H7 (cell line): ENCODE measurements at regions not wholly inside any gene's neighbourhood (a gene's known extent, or its start where the extent isn't known, plus 50 kb on each side); places are given as distances from the start of the nearest gene placed in this dataset.

Source experiments
- DNase-seq: peaks from one replicate; pipeline ENCODE4 v3.0.0; 2012
- H3K27me3 ChIP-seq: 2 replicates; pipeline ENCODE4 v1.6.0; 2011; ENCODE audit warnings: mild to moderate bottlenecking, low read length; ENCODE audit not compliant: control insufficient read depth, insufficient read depth
- H3K36me3 ChIP-seq: replicated peaks from 2 replicates; pipeline ENCODE4 v1.5.1; 2011; ENCODE audit warnings: low read length; ENCODE audit not compliant: control insufficient read depth, insufficient read depth
- H3K4me3 ChIP-seq: 2 replicates; pipeline ENCODE4 v1.5.1; 2011; ENCODE audit warnings: low read depth, mild to moderate bottlenecking, control low read depth, low read length, moderate library complexity; ENCODE audit not compliant: insufficient read depth

GRCh38 chr16:26335236-26335853, 643.6 kb downstream of the HS3ST4 start:
- H3K36me3 ChIP-seq: no peaks in the 10 kb centered on the region
- no peaks in the 10 kb centered on the region for H3K27me3 ChIP-seq
- no peak for DNase-seq
- no peak overlapping the region for H3K4me3 ChIP-seq

GRCh38 chr16:26342621-26343020, 650.9 kb downstream of the HS3ST4 start:
- DNase-seq: no peak
- Histone ChIP-seq H3K4me3 (no peak overlapping the region), H3K36me3 (no peaks in the 10 kb centered on the region), H3K27me3 (no peaks in the 10 kb centered on the region)

- Histone ChIP-seq H3K4me3 (no peak overlapping the region), H3K36me3 (no peaks in the 10 kb centered on the region), H3K27me3 (no peaks in the 10 kb centered on the region)
- no peak for DNase-seq
Observed at GRCh38 chr16:26344240-26344776, 652.5 kb downstream of the HS3ST4 start.

GRCh38 chr16:26344976-26345375, 653.2 kb downstream of the HS3ST4 start:
- no peak for DNase-seq
- Histone ChIP-seq H3K4me3 (no peak overlapping the region), H3K36me3 (no peaks in the 10 kb centered on the region), H3K27me3 (no peaks in the 10 kb centered on the region)

- no peak for DNase-seq
- H3K27me3 ChIP-seq: no peaks in the 10 kb centered on the region
- H3K36me3 ChIP-seq: no peaks in the 10 kb centered on the region
- H3K4me3 ChIP-seq: no peak overlapping the region
Observed at GRCh38 chr16:26345966-26346365, 654.2 kb downstream of the HS3ST4 start.

- Histone ChIP-seq H3K36me3 (no peaks in the 10 kb centered on the region), H3K4me3 (no peak overlapping the region), H3K27me3 (no peaks in the 10 kb centered on the region)
- no peak for DNase-seq
Observed at GRCh38 chr16:26348095-26348494, 656.3 kb downstream of the HS3ST4 start.

GRCh38 chr16:26360867-26361266, 669.1 kb downstream of the HS3ST4 start:
- DNase-seq: no peak
- no peaks in the 10 kb centered on the region for H3K27me3 ChIP-seq

GRCh38 chr16:26363581-26363980, 671.8 kb downstream of the HS3ST4 start:
- no peak for DNase-seq
- H3K4me3 ChIP-seq: no peak overlapping the region
- no peaks in the 10 kb centered on the region for H3K36me3 ChIP-seq
- no peaks in the 10 kb centered on the region for H3K27me3 ChIP-seq

More at GRCh38 chr16:26360867-26361266, 669.1 kb downstream of the HS3ST4 start:
- Histone ChIP-seq H3K36me3 (no peaks in the 10 kb centered on the region), H3K4me3 (no peak overlapping the region)

GRCh38 chr16:26365161-26365940, 673.6 kb downstream of the HS3ST4 start:
- DNase-seq: peak; percentile 17
- no peaks in the 10 kb centered on the region for H3K27me3 ChIP-seq

GRCh38 chr16:26371349-26371869, 679.6 kb downstream of the HS3ST4 start:
- H3K36me3 ChIP-seq: no peaks in the 10 kb centered on the region
- no peak for DNase-seq
- H3K27me3 ChIP-seq: no peaks in the 10 kb centered on the region
- no peak overlapping the region for H3K4me3 ChIP-seq

More at GRCh38 chr16:26365161-26365940, 673.6 kb downstream of the HS3ST4 start:
- Histone ChIP-seq H3K36me3 (no peaks in the 10 kb centered on the region), H3K4me3 (no peak overlapping the region)

- no peaks in the 10 kb centered on the region for H3K27me3 ChIP-seq
- H3K4me3 ChIP-seq: no peak overlapping the region
- DNase-seq: no peak
- H3K36me3 ChIP-seq: no peaks in the 10 kb centered on the region
Observed at GRCh38 chr16:26374279-26374925, 682.6 kb downstream of the HS3ST4 start.

- DNase-seq: no peak
- H3K4me3 ChIP-seq: no peak overlapping the region
- H3K27me3 ChIP-seq: no peaks in the 10 kb centered on the region
- no peaks in the 10 kb centered on the region for H3K36me3 ChIP-seq
Observed at GRCh38 chr16:26382586-26382985, 684.1 kb upstream of the C16orf82 start.

GRCh38 chr16:26386096-26386495, 680.6 kb upstream of the C16orf82 start:
- Histone ChIP-seq H3K27me3 (no peaks in the 10 kb centered on the region), H3K4me3 (no peak overlapping the region)
- DNase-seq: no peak

GRCh38 chr16:26391833-26392232, 674.9 kb upstream of the C16orf82 start:
- Histone ChIP-seq H3K4me3 (no peak overlapping the region), H3K36me3 (no peaks in the 10 kb centered on the region), H3K27me3 (no peaks in the 10 kb centered on the region)
- DNase-seq: no peak

More at GRCh38 chr16:26386096-26386495, 680.6 kb upstream of the C16orf82 start:
- no peaks in the 10 kb centered on the region for H3K36me3 ChIP-seq
